ENCODE measurements at regions not wholly inside any gene's neighbourhood (a gene's known extent, or its start where the extent isn't known, plus 50 kb on each side); places are given as distances from the start of the nearest gene placed in this dataset.

DNA sequence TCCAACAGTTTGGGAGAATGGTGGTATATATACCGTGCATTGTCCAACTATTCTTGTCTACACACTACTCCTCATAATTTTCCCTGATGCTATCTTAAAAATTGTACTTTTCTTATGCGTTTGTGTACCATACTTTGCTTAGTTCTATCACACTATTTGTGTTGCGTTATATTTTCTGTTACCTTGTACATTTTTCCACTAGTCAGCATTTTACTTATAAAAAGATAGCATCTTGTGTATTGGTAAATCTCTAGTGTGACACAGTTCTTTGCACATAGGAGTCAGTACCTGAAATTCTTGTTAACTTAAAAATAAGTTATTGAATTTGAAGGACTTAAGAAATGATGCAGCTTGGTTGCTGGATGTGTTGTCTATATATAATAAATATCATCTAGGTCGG lies 201.8 kb upstream of the LMO3 start:
- Histone ChIP-seq H3K4me2 (ENCODE audit: low read depth, low read length, poor library complexity, severe bottlenecking) (no peak overlapping the region), H3K36me3 (ENCODE audit: insufficient read depth, low read length) (no peaks in the 10 kb centered on the region), H3K4me1 (ENCODE audit: insufficient read depth, low read length, poor library complexity, severe bottlenecking) (no peaks in the 10 kb centered on the region), H3K79me2 (ENCODE audit: insufficient read depth, low read length) (no peaks in the 10 kb centered on the region), H3K27me3 (ENCODE audit: insufficient read depth, low read length, poor library complexity, severe bottlenecking) (no peaks in the 10 kb centered on the region), H2AFZ (ENCODE audit: low read length) (no peak overlapping the region), H3F3A (ENCODE audit: low read depth) (no peaks in the 10 kb centered on the region), H3K9me3 (ENCODE audit: insufficient read depth, low read depth, low read length) (no peaks in the 10 kb centered on the region), H3K9me2 (replicated peaks; ENCODE audit: low read depth, low read length) (no peaks in the 10 kb centered on the region), H3K9ac (ENCODE audit: low read depth, low read length, poor library complexity, severe bottlenecking) (no peak overlapping the region), H3K4me3 (ENCODE audit: low read length, poor library complexity, severe bottlenecking) (no peak overlapping the region), H4K20me1 (ENCODE audit: insufficient read depth, low read length, poor library complexity, severe bottlenecking) (no peaks in the 10 kb centered on the region)
- no peak for TF ChIP-seq EZH2phosphoT487 (IDR thresholded peaks at IDR 0.05; ENCODE audit: borderline replicate concordance)
- TF ChIP-seq, protein P1, sequence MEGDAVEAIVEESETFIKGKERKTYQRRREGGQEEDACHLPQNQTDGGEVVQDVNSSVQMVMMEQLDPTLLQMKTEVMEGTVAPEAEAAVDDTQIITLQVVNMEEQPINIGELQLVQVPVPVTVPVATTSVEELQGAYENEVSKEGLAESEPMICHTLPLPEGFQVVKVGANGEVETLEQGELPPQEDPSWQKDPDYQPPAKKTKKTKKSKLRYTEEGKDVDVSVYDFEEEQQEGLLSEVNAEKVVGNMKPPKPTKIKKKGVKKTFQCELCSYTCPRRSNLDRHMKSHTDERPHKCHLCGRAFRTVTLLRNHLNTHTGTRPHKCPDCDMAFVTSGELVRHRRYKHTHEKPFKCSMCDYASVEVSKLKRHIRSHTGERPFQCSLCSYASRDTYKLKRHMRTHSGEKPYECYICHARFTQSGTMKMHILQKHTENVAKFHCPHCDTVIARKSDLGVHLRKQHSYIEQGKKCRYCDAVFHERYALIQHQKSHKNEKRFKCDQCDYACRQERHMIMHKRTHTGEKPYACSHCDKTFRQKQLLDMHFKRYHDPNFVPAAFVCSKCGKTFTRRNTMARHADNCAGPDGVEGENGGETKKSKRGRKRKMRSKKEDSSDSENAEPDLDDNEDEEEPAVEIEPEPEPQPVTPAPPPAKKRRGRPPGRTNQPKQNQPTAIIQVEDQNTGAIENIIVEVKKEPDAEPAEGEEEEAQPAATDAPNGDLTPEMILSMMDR (conservative IDR thresholded peaks at IDR 0.05; ENCODE audit: low read length) = no peak

DNA sequence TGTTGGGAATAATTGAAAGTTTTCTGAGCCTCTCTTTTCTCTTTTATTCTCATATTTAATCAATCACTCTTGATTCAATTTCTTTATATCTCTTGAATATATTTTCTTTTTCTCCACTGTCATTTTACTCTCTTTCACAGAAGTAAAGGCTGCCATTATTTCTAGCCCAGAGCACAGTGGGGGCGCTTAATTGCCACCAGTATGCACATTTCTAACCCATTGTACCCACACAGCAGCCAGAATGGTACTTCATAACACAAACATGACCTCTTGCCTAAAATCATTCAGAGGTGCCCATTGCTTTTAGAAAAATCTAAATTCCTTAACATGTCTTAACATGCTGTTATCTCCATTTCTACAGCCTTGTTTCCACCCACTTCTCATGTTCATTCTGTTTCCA lies 190.2 kb upstream of the LMO3 start:
- H4K20me1 ChIP-seq (ENCODE audit: insufficient read depth, low read length, poor library complexity, severe bottlenecking) = no peaks in the 10 kb centered on the region
- no peaks in the 10 kb centered on the region for H3K79me2 ChIP-seq (ENCODE audit: insufficient read depth, low read length)
- no peak for TF ChIP-seq EZH2phosphoT487 (IDR thresholded peaks at IDR 0.05; ENCODE audit: borderline replicate concordance)
- TF ChIP-seq, protein P1 (conservative IDR thresholded peaks at IDR 0.05; ENCODE audit: low read length) = no peak
- H3K4me3 ChIP-seq (ENCODE audit: low read length, poor library complexity, severe bottlenecking) = no peak overlapping the region
- no peaks in the 10 kb centered on the region for H3K27me3 ChIP-seq (ENCODE audit: insufficient read depth, low read length, poor library complexity, severe bottlenecking)
- no peak overlapping the region for H3K9ac ChIP-seq (ENCODE audit: low read depth, low read length, poor library complexity, severe bottlenecking)
- no peaks in the 10 kb centered on the region for H3K9me3 ChIP-seq (ENCODE audit: insufficient read depth, low read depth, low read length)
- H3K4me2 ChIP-seq (ENCODE audit: low read depth, low read length, poor library complexity, severe bottlenecking) = no peak overlapping the region
- H3K36me3 ChIP-seq (ENCODE audit: insufficient read depth, low read length) = no peaks in the 10 kb centered on the region
- no peaks in the 10 kb centered on the region for H3K4me1 ChIP-seq (ENCODE audit: insufficient read depth, low read length, poor library complexity, severe bottlenecking)
- H2AFZ ChIP-seq (ENCODE audit: low read length) = no peak overlapping the region
- H3F3A ChIP-seq (ENCODE audit: low read depth) = no peaks in the 10 kb centered on the region
- no peaks in the 10 kb centered on the region for H3K9me2 ChIP-seq (replicated peaks; ENCODE audit: low read depth, low read length)

DNA sequence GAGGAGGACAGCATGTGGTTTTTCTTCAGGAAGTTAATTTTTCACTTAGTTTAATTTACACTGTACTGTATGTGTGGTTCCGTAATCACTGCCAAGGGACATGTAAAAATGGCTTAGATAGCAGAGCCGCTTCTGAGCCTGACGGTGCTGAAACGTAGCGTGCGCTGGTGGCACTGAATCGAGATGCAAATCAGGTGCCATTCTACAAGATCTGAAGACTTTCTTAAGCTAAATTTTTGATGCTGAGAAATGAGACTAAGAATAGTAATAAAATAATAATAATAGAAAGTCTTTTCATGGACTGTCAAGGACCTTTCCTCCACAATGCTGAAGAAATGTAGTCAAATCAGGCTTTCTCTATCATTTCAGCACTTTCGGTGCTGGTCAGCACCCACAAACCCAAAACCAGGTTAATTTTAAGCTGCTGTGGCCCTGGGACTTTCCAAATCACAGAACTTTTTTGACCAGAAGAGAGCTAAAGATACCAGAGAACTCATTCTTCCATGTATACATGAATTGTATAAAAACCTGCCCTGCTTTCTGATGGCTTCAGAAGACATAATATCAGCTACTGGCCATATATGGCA lies 183.3 kb upstream of the LMO3 start:
- no peaks in the 10 kb centered on the region for H3K27me3 ChIP-seq (ENCODE audit: insufficient read depth, low read length, poor library complexity, severe bottlenecking)
- H3K4me3 ChIP-seq (ENCODE audit: low read length, poor library complexity, severe bottlenecking) = no peak overlapping the region
- H2AFZ ChIP-seq (ENCODE audit: low read length) = no peak overlapping the region
- no peaks in the 10 kb centered on the region for H4K20me1 ChIP-seq (ENCODE audit: insufficient read depth, low read length, poor library complexity, severe bottlenecking)
- no peak overlapping the region for H3K9ac ChIP-seq (ENCODE audit: low read depth, low read length, poor library complexity, severe bottlenecking)
- H3K9me3 ChIP-seq (ENCODE audit: insufficient read depth, low read depth, low read length) = no peaks in the 10 kb centered on the region; the same call in 1 of the 2 replicates
- H3F3A ChIP-seq (ENCODE audit: low read depth) = no peaks in the 10 kb centered on the region
- no peak overlapping the region for H3K4me2 ChIP-seq (ENCODE audit: low read depth, low read length, poor library complexity, severe bottlenecking)
- H3K9me2 ChIP-seq (replicated peaks; ENCODE audit: low read depth, low read length) = no peaks in the 10 kb centered on the region
- no peaks in the 10 kb centered on the region for H3K79me2 ChIP-seq (ENCODE audit: insufficient read depth, low read length)
- TF ChIP-seq, protein P1 (conservative IDR thresholded peaks at IDR 0.05; ENCODE audit: low read length) = no peak
- no peak for TF ChIP-seq EZH2phosphoT487 (IDR thresholded peaks at IDR 0.05; ENCODE audit: borderline replicate concordance)
- no peaks in the 10 kb centered on the region for H3K36me3 ChIP-seq (ENCODE audit: insufficient read depth, low read length)
- no peaks in the 10 kb centered on the region for H3K4me1 ChIP-seq (ENCODE audit: insufficient read depth, low read length, poor library complexity, severe bottlenecking)
